ENCODE measurements at regions not wholly inside any gene's neighbourhood (a gene's known extent, or its start where the extent isn't known, plus 50 kb on each side); places are given as distances from the start of the nearest gene placed in this dataset.
A peak's percentile ranks its signal among the peaks of the same experiment; 100 is the strongest.
"Not testable (repeated sequence)": the region's sequence is repeated elsewhere in the genome, so short reads cannot be mapped to it uniquely, and the experiment has no call there.

- DNase-seq = not testable (repeated sequence)
Measured at GRCh38 chr9:42437057-42437759, 253.7 kb downstream of the SPATA31A6 start.

- DNase-seq = not testable (repeated sequence)
Measured at GRCh38 chr9:42442680-42443079, 259.2 kb downstream of the SPATA31A6 start.

GRCh38 chr9:42443414-42443813, 260.0 kb downstream of the SPATA31A6 start:
- not testable (repeated sequence) for DNase-seq

- not testable (repeated sequence) for DNase-seq
Measured at GRCh38 chr9:42461436-42461835, 278.0 kb downstream of the SPATA31A6 start.

DNA sequence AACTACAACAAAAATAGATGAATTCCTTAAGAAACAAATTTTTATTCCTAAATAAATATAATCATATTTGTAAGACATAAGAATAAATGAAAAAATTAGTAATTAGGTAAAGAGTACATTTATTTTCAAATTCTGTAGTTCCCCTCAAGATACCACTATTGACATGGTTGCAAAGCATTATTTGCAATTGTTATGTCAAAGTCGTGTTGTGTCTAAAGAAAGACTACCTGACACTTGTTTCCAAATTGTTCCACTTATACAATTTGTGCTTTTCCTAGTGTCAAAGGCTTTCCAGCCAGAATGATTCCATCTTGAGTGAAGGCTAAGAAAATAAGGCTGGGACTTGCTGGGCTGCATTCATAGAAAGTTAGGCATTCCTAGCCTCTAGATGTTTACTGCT, 278.4 kb downstream of the SPATA31A6 start:
- DNase-seq = not testable (repeated sequence)

GRCh38 chr9:42463981-42464380, 280.5 kb downstream of the SPATA31A6 start:
- DNase-seq = not testable (repeated sequence)

DNA sequence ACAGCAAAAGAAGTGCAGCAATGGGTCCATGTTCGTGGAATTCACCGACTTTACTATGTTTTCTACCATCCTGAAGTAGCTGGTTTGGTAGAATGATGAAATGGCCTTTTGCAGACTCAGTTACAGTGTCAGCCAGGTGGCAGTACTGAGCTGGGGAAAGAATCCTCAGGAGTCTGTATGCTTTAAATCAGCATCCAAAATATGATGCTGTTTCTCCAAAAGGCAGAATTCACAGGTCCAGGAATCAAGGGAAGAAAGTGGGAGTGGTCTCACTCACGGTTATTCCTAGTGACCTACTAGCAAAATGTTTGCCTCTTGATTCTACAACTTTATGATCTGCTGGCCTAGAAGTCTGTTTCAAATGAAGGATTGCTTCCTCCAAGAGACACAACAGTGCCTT, 287.1 kb downstream of the SPATA31A6 start:
- not testable (repeated sequence) for DNase-seq

GRCh38 chr9:42490989-42491388, 307.5 kb downstream of the SPATA31A6 start:
- not testable (repeated sequence) for DNase-seq

GRCh38 chr9:42502620-42503264, 319.3 kb downstream of the SPATA31A6 start:
- DNase-seq = not testable (repeated sequence)

DNA sequence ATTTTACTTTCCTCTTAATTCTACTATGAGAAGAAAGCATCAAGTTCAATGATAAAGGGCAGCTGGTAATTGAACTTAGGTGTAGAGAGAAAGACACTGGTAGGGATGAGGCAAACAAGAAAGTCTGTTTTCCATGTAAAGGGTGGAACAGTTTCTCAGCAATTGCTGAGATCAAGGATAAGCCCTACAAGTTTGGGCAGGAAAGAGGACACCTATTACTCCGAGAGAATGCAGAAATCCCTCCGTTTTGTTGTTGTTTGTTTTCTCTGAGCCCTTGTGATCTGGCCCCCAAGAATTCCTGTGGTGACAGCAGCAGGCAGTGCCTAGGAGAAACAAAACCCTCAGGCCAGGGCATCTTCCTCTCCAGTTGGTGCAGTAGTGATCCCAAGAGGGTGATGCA, 324.7 kb downstream of the SPATA31A6 start:
- DNase-seq = not testable (repeated sequence)

DNA sequence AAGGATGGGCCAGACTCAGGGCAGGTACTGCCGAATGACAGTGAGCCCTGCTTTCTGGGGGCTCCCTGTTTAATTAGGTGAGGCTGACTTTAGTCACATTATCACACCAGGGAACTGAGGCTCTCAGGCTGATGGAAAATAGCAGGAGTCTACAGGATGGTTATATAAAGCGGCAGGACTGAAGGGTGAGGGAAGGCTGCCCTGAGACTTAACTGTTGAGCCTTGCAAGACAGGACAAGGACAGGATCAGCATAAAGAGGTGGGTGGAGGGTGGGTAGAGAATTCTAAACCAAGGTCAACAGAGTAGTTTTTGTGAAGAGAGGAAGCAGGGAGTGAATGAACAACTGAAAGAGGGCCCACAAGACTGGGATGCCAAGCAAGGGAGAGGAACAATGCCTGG, 330.1 kb downstream of the SPATA31A6 start:
- not testable (repeated sequence) for DNase-seq

- DNase-seq = not testable (repeated sequence)
Measured at GRCh38 chr9:42534325-42534983, 351.0 kb downstream of the SPATA31A6 start.

- DNase-seq = peak; percentile 3
Measured at GRCh38 chr9:42534984-42535325, 351.5 kb downstream of the SPATA31A6 start.

- DNase-seq = not testable (repeated sequence)
Measured at GRCh38 chr9:42550789-42551357, 367.4 kb downstream of the SPATA31A6 start.

DNA sequence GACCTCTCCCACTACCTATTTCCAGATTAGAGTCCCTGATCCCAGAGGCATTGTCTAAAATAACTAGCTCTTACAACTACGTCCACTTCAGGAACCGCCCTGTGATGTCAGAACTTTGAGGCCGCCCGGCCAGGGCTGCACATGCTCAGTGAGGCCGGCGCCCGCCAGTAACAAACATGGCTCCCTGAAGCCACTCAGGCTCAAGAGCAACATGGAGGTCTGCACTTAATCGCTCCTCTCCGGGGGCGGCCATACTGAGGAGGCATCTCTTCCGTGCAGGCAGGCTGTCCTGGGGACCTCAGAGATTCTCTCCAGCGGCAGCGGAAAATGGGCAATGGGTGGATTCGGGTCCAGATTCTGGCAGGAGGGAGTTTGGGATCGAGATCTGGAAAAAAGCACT, 385.1 kb downstream of the SPATA31A6 start:
- not testable (repeated sequence) for DNase-seq

- peak; percentile 3 for DNase-seq
Measured at GRCh38 chr9:42568942-42569556, 385.6 kb downstream of the SPATA31A6 start.

DNA sequence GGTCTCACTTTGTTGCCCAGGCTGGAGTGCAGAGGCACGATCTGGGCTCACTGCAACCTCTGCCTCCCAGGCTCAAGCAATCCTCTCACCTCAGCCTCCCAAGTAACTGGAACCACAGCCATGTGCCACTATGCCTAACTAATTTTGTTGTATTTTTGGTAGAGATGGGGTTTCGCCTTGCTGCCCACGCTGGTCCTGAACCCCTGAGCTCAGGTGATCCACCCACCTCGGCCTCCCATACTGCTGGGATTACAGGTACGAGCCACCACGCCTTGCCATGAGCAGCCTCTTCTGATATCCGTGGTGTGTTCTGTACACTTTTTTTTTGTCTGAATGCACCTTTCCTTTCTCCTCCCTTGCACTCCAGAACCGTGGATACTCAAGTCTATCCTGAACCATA, 394.4 kb downstream of the SPATA31A6 start:
- DNase-seq = not testable (repeated sequence)
